Brain pericyte (primary cell): ENCODE measurements at regions not wholly inside any gene's neighbourhood (a gene's known extent, or its start where the extent isn't known, plus 50 kb on each side); places are given as distances from the start of the nearest gene placed in this dataset.

Experiments
- DNase-seq: peaks from one replicate; pipeline ENCODE4 v3.0.0-alpha.2; 2012; ENCODE audit warnings: low read depth, low spot score

GRCh38 chr4:111855308-111855707 is 289.9 kb upstream of the FAM241A start:
- DNase-seq, result no peak

- no peak for DNase-seq
Measured at GRCh38 chr4:111864066-111864465, 281.2 kb upstream of the FAM241A start.

GRCh38 chr4:111869339-111869738 is 275.9 kb upstream of the FAM241A start:
- DNase-seq, result no peak

- no peak for DNase-seq
Measured at GRCh38 chr4:111871802-111872201, 273.5 kb upstream of the FAM241A start.

GRCh38 chr4:111873801-111874200 is 271.5 kb upstream of the FAM241A start:
- no peak for DNase-seq

GRCh38 chr4:111879539-111879938 is 265.7 kb upstream of the FAM241A start:
- no peak for DNase-seq

GRCh38 chr4:111880116-111880515 is 265.1 kb upstream of the FAM241A start:
- DNase-seq, result no peak

- no peak for DNase-seq
Measured at GRCh38 chr4:111883557-111883999, 261.7 kb upstream of the FAM241A start.

- no peak for DNase-seq
Measured at GRCh38 chr4:111890412-111890811, 254.8 kb upstream of the FAM241A start.

GRCh38 chr4:111905511-111905910 is 239.7 kb upstream of the FAM241A start:
- no peak for DNase-seq

- DNase-seq, result no peak
Measured at GRCh38 chr4:111919639-111920038, 225.6 kb upstream of the FAM241A start.

- DNase-seq, result no peak
Measured at GRCh38 chr4:111921714-111922113, 223.5 kb upstream of the FAM241A start.

GRCh38 chr4:111923786-111924185 is 221.5 kb upstream of the FAM241A start:
- no peak for DNase-seq

GRCh38 chr4:111924696-111925095 is 220.6 kb upstream of the FAM241A start:
- no peak for DNase-seq

- no peak for DNase-seq
Measured at GRCh38 chr4:111930659-111931058, 214.6 kb upstream of the FAM241A start.

- DNase-seq, result no peak
Measured at GRCh38 chr4:111933703-111934102, 211.6 kb upstream of the FAM241A start.

GRCh38 chr4:111934314-111934713 is 210.9 kb upstream of the FAM241A start:
- DNase-seq, result no peak

- no peak for DNase-seq
Measured at GRCh38 chr4:111937368-111937767, 207.9 kb upstream of the FAM241A start.

GRCh38 chr4:111941957-111942356 is 203.3 kb upstream of the FAM241A start:
- DNase-seq, result no peak

- no peak for DNase-seq
Measured at GRCh38 chr4:111943796-111944203, 201.5 kb upstream of the FAM241A start.

GRCh38 chr4:111945014-111945413 is 200.2 kb upstream of the FAM241A start:
- DNase-seq, result no peak

GRCh38 chr4:111946800-111947199 is 198.5 kb upstream of the FAM241A start:
- DNase-seq, result no peak

GRCh38 chr4:111952688-111953087 is 192.6 kb upstream of the FAM241A start:
- no peak for DNase-seq

- no peak for DNase-seq
Measured at GRCh38 chr4:111954550-111954949, 190.7 kb upstream of the FAM241A start.

GRCh38 chr4:111955001-111955400 is 190.3 kb upstream of the FAM241A start:
- DNase-seq, result no peak
